Body of pancreas (tissue), 4 donors: ENCODE measurements at regions not wholly inside any gene's neighbourhood (a gene's known extent, or its start where the extent isn't known, plus 50 kb on each side); places are given as distances from the start of the nearest gene placed in this dataset. TPM values are rescaled to one million over a fixed set of nuclear protein-coding genes. Genes with fewer than 3 reads are reported as not detected.

ENCODE experiments used
- ATAC-seq: fragments of 150-250 bp; one replicate; pipeline ENCODE4 v1.9.1; 2016
- DNase-seq, 4 donors: peaks; one replicate each; pipeline ENCODE4 v3.0.0-alpha.2; 2019
- H3K27ac ChIP-seq, 4 donors: fragments of 200-600 bp; sonication (generic); 1 replicate in 3 of 4; 2 replicates in 1 of 4; pipeline versions ENCODE4 v1.5.1 to v1.6.1; 2016 to 2019; ENCODE audit warnings: mild to moderate bottlenecking in 1 of 4, mixed read lengths in 1 of 4, moderate library complexity in 1 of 4
- H3K27me3 ChIP-seq, 2 donors: fragments of 200-600 bp; sonication (generic); one replicate each; pipeline ENCODE4 v1.6.0; 2016; ENCODE audit warnings: mild to moderate bottlenecking in 1 of 2
- H3K36me3 ChIP-seq, 2 donors: fragments of 200-600 bp; sonication (generic); replicated peaks in 1 of 2; 2 replicates each; pipeline ENCODE4 v1.5.1; 2016; ENCODE audit warnings: low read depth in 2 of 2; ENCODE audit not compliant: insufficient read depth in 1 of 2
- H3K4me1 ChIP-seq: fragments of 200-600 bp; sonication (generic); one replicate; pipeline ENCODE4 v1.6.0; 2016
- H3K4me3 ChIP-seq, 2 donors: fragments of 200-600 bp; sonication (generic); 1 replicate in 1 of 2; 2 replicates in 1 of 2; pipeline ENCODE4 v1.5.1; 2016 to 2019
- H3K9me3 ChIP-seq, 3 donors: fragments of 200-600 bp; sonication (generic); 1 replicate in 2 of 3; 2 replicates in 1 of 3; pipeline ENCODE4 v1.5.1; 2016
- CTCF ChIP-seq, 7 experiments: fragments of 450-650 bp in 4 of 7; fragments of 200-600 bp in 3 of 7; sonication (generic) in 3 of 7; IDR thresholded peaks; one replicate each; pipeline ENCODE4 v1.5.1; 2016 to 2019; ENCODE audit warnings: antibody characterized with exemption in 7 of 7
- POLR2A ChIP-seq, 3 donors: fragments of 450-650 bp; IDR thresholded peaks; one replicate each; pipeline ENCODE4 v1.6.1; 2016; ENCODE audit warnings: antibody characterized with exemption in 3 of 3, mild to moderate bottlenecking in 2 of 3
- WGBS, 2 donors: methylation state at CpG; one replicate each; pipeline ENCODE4 v1.1.5; 2017; 5-methylcytosine and 5-hydroxymethylcytosine counted together
- intact Hi-C: fragments of 100-400 bp; cut with DNase I; formaldehyde crosslinking; loops from one replicate; pipeline ENCODE4 v1.15.1; 2023
- small RNA-seq: library from RNA; depleted of rRNA; stranded (forward); fragments of <200 nt; gene quantifications from one replicate; pipeline ENCODE3, GENCODE V24; 2016

GRCh38 chr12:91239481-91239880, 56.9 kb upstream of the DCN start:
- 60 to 63% methylated on average over 3 of the region's 3 CpGs for WGBS, 2 donors
- ATAC-seq (no peak), DNase-seq (no peak)

More at GRCh38 chr12:91239481-91239880, 56.9 kb upstream of the DCN start:
- TF ChIP-seq CTCF (IDR thresholded peaks at IDR 0.05) (no peak), POLR2A (IDR thresholded peaks at IDR 0.05) (no peak)
- H3K4me3 ChIP-seq: no peak overlapping the region
- intact Hi-C loops: no loop called here
- no peaks in the 10 kb centered on the region for H3K27me3 ChIP-seq
- H3K4me1 ChIP-seq: no peaks in the 10 kb centered on the region
- no peaks in the 10 kb centered on the region for H3K36me3 ChIP-seq
- no peak overlapping the region for H3K27ac ChIP-seq
- no peaks in the 10 kb centered on the region for H3K9me3 ChIP-seq

Small RNAs in the stretch of these regions (small RNA-seq; reads per million reads assigned to genes)
- gene AC090049.2: not detected
- gene RF02110: not detected
